Astrocyte (in vitro differentiated cells and primary cell): ENCODE measurements at regions not wholly inside any gene's neighbourhood (a gene's known extent, or its start where the extent isn't known, plus 50 kb on each side); places are given as distances from the start of the nearest gene placed in this dataset.
A peak's percentile ranks its signal among the peaks of the same experiment; 100 is the strongest.

Source experiments
- DNase-seq: peaks from one replicate; pipeline ENCODE4 v3.0.0-alpha.2; 2010; ENCODE audit warnings: low read depth
- FAIRE-seq: peaks from 2 replicates; lab custom pipeline; 2011; peaks lifted over from hg19 to GRCh38; lab: Jason Lieb, UNC
- H2AFZ ChIP-seq: 2 replicates; pipeline ENCODE4 v1.6.0; 2012; ENCODE audit warnings: low read depth, low read length, inconsistent platforms
- H3K27ac ChIP-seq: 2 replicates; pipeline ENCODE4 v1.5.1; 2011; ENCODE audit warnings: low read depth, low read length, inconsistent platforms
- H3K27me3 ChIP-seq: 2 replicates; pipeline ENCODE4 v1.6.0; 2011; ENCODE audit warnings: low read length, inconsistent platforms; ENCODE audit not compliant: insufficient read depth
- H3K36me3 ChIP-seq: 2 replicates; pipeline ENCODE4 v1.5.1; 2011; ENCODE audit warnings: low read length, inconsistent platforms; ENCODE audit not compliant: insufficient read depth
- H3K4me1 ChIP-seq: 2 replicates; pipeline ENCODE4 v1.5.1; 2011; ENCODE audit warnings: low read length, inconsistent platforms; ENCODE audit not compliant: insufficient read depth
- H3K4me2 ChIP-seq: 2 replicates; pipeline ENCODE4 v1.6.0; 2012; ENCODE audit warnings: low read length, inconsistent platforms
- H3K4me3 ChIP-seq: 2 replicates; pipeline ENCODE4 v1.5.1; 2011; ENCODE audit warnings: low read depth, mild to moderate bottlenecking, low read length, inconsistent platforms; ENCODE audit not compliant: insufficient read depth
- H3K79me2 ChIP-seq: 2 replicates; pipeline ENCODE4 v1.6.0; 2012; ENCODE audit warnings: mild to moderate bottlenecking, low read length, inconsistent platforms; ENCODE audit not compliant: insufficient read depth
- H3K9ac ChIP-seq: 2 replicates; pipeline ENCODE4 v1.6.0; 2012; ENCODE audit warnings: mild to moderate bottlenecking, low read length, inconsistent platforms
- H3K9me3 ChIP-seq: 2 replicates; pipeline ENCODE4 v1.5.1; 2012; ENCODE audit warnings: low read depth, mild to moderate bottlenecking, low read length, inconsistent platforms; ENCODE audit not compliant: insufficient read depth
- H4K20me1 ChIP-seq: 2 replicates; pipeline ENCODE4 v1.6.0; 2012; ENCODE audit warnings: low read length, inconsistent platforms; ENCODE audit not compliant: insufficient read depth
- H3K27ac Mint-ChIP-seq: one replicate; pipeline ENCODE4 v1.8.0; 2021; ENCODE audit warnings: mild to moderate bottlenecking, mixed read lengths; ENCODE audit not compliant: unreplicated experiment
- H3K27me3 Mint-ChIP-seq: one replicate; pipeline ENCODE4 v1.8.0; 2021; ENCODE audit warnings: low read depth, mixed read lengths; ENCODE audit not compliant: unreplicated experiment
- H3K36me3 Mint-ChIP-seq: one replicate; pipeline ENCODE4 v1.8.0; 2021; ENCODE audit warnings: low read depth, mixed read lengths; ENCODE audit not compliant: unreplicated experiment
- H3K4me1 Mint-ChIP-seq: one replicate; pipeline ENCODE4 v1.8.0; 2021; ENCODE audit warnings: low read depth, mixed read lengths; ENCODE audit not compliant: unreplicated experiment
- H3K4me3 Mint-ChIP-seq: one replicate; pipeline ENCODE4 v1.8.0; 2021; ENCODE audit warnings: mild to moderate bottlenecking, moderate library complexity, mixed read lengths; ENCODE audit not compliant: unreplicated experiment
- H3K9me3 Mint-ChIP-seq: one replicate; pipeline ENCODE4 v1.8.0; 2021; ENCODE audit warnings: mild to moderate bottlenecking, mixed read lengths; ENCODE audit not compliant: unreplicated experiment
- EZH2 ChIP-seq: IDR thresholded peaks from 2 replicates; pipeline ENCODE4 v1.6.1; 2012; ENCODE audit warnings: mild to moderate bottlenecking, low read length, inconsistent platforms; ENCODE audit not compliant: insufficient read depth
- TF ChIP-seq, protein P1 (sequence below): IDR thresholded peaks from 2 replicates; pipeline ENCODE4 v1.5.1; 2011; ENCODE audit warnings: low read depth, mild to moderate bottlenecking, inconsistent platforms, low read length, moderate library complexity; ENCODE audit not compliant: insufficient read depth

- FAIRE-seq (no peak), DNase-seq (no peak)
- Histone ChIP-seq H3K27ac (no peak overlapping the region), H3K4me2 (no peak overlapping the region), H4K20me1 (no peaks in the 10 kb centered on the region), H3K4me1 (peaks cover 5% of the 10 kb centered on the region), H2AFZ (no peak overlapping the region), H3K36me3 (no peaks in the 10 kb centered on the region), H3K79me2 (no peaks in the 10 kb centered on the region), H3K9ac (no peak overlapping the region), H3K4me3 (no peak overlapping the region), H3K27me3 (no peaks in the 10 kb centered on the region), H3K9me3 (peaks cover 6% of the 10 kb centered on the region)
- Mint-ChIP-seq H3K27ac (peak overlapping the region; percentile 26), H3K9me3 (peaks cover 2% of the 10 kb centered on the region), H3K4me1 (peaks cover 9% of the 10 kb centered on the region), H3K27me3 (peaks cover 10% of the 10 kb centered on the region), H3K36me3 (peaks cover 2% of the 10 kb centered on the region), H3K4me3 (no peak overlapping the region)
- TF ChIP-seq, protein P1, sequence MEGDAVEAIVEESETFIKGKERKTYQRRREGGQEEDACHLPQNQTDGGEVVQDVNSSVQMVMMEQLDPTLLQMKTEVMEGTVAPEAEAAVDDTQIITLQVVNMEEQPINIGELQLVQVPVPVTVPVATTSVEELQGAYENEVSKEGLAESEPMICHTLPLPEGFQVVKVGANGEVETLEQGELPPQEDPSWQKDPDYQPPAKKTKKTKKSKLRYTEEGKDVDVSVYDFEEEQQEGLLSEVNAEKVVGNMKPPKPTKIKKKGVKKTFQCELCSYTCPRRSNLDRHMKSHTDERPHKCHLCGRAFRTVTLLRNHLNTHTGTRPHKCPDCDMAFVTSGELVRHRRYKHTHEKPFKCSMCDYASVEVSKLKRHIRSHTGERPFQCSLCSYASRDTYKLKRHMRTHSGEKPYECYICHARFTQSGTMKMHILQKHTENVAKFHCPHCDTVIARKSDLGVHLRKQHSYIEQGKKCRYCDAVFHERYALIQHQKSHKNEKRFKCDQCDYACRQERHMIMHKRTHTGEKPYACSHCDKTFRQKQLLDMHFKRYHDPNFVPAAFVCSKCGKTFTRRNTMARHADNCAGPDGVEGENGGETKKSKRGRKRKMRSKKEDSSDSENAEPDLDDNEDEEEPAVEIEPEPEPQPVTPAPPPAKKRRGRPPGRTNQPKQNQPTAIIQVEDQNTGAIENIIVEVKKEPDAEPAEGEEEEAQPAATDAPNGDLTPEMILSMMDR, result no peak
- TF ChIP-seq EZH2, result no peak
These were observed 81.4 kb upstream of the EMX2 start for GRCh38 chr10:117460846-117461765.

DNA sequence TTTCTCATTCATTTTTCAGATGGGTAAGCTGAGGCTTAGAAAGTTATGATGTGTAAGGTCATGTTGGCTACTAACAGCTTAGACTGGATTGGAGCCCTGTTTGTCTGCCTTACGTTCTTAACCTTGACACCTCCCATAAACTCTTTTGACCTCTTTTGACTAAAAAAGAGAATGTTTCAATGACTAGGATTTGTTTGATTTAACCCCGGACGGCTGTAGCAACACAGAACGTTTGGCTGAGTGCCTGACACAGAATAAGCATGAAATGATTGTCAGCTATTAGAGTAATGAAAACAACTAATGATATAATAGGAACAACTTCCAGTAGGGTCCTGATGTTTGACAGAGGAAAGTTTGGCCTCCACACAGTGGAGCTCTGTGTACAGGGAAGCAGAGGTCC lies 83.3 kb upstream of the PDZD8 start:
- no peaks in the 10 kb centered on the region for H3K36me3 ChIP-seq
- H3K27me3 ChIP-seq, result no peaks in the 10 kb centered on the region
- H3K4me1 ChIP-seq, result peaks cover 5% of the 10 kb centered on the region
- peaks cover 5% of the 10 kb centered on the region for H3K9me3 ChIP-seq
- DNase-seq (no peak), FAIRE-seq (no peak)
- H3K27ac ChIP-seq, result no peak overlapping the region
- no peaks in the 10 kb centered on the region for H3K79me2 ChIP-seq
- Mint-ChIP-seq H3K4me1 (peaks cover 9% of the 10 kb centered on the region), H3K27ac (no peak overlapping the region), H3K27me3 (peaks cover 10% of the 10 kb centered on the region), H3K36me3 (no peaks in the 10 kb centered on the region), H3K4me3 (no peak overlapping the region), H3K9me3 (peaks cover 2% of the 10 kb centered on the region)
- H3K4me2 ChIP-seq, result no peak overlapping the region
- H3K4me3 ChIP-seq, result no peak overlapping the region
- H4K20me1 ChIP-seq, result no peaks in the 10 kb centered on the region
- no peak for TF ChIP-seq EZH2
- TF ChIP-seq, protein P1, result no peak
- no peak overlapping the region for H2AFZ ChIP-seq
- H3K9ac ChIP-seq, result no peak overlapping the region

DNA sequence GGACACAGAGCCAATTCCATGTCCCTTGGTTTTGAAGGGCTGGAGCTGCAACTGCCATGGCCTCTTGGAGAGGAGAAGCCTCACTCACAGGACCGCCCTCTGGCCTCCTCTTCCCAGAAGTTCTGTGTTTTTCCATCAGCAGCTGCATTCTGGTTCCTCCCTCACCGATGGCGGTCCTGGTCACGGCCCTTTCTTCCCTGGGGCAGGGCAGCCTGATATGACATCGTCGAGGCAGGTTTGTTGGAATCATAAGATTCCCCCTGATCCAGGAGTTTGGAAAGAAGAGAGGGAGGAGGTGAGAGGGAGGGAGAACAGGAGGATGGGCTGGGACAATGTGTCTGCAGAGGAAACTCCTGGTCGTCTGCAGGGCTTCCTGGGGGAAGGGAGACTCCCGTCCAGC lies 82.7 kb upstream of the PDZD8 start:
- no peak for FAIRE-seq
- H3K9ac ChIP-seq, result no peak overlapping the region
- peaks cover 3% of the 10 kb centered on the region for H3K9me3 Mint-ChIP-seq

More for the DNA sequence above, 82.7 kb upstream of the PDZD8 start:
- Mint-ChIP-seq H3K27ac (no peak overlapping the region), H3K4me3 (no peak overlapping the region), H3K36me3 (no peaks in the 10 kb centered on the region), H3K27me3 (peaks cover 10% of the 10 kb centered on the region), H3K4me1 (peaks cover 9% of the 10 kb centered on the region)
- no peaks in the 10 kb centered on the region for H4K20me1 ChIP-seq
- no peak for DNase-seq
- no peaks in the 10 kb centered on the region for H3K9me3 ChIP-seq
- no peak overlapping the region for H3K4me3 ChIP-seq
- H3K4me2 ChIP-seq, result no peak overlapping the region
- no peaks in the 10 kb centered on the region for H3K79me2 ChIP-seq
- H2AFZ ChIP-seq, result no peak overlapping the region
- no peak overlapping the region for H3K27ac ChIP-seq
- peaks cover 5% of the 10 kb centered on the region for H3K4me1 ChIP-seq
- H3K27me3 ChIP-seq, result no peaks in the 10 kb centered on the region
- TF ChIP-seq EZH2, result no peak
- TF ChIP-seq, protein P1, result no peak
- no peaks in the 10 kb centered on the region for H3K36me3 ChIP-seq
